Trophoblast cell (in vitro differentiated cells and primary cell): ENCODE measurements at regions not wholly inside any gene's neighbourhood (a gene's known extent, or its start where the extent isn't known, plus 50 kb on each side); places are given as distances from the start of the nearest gene placed in this dataset.

ENCODE experiments used
- DNase-seq, 2 donors: peaks; one replicate each; pipeline ENCODE4 v3.0.0-alpha.2; 2016
- H2AFZ ChIP-seq: 2 replicates; pipeline ENCODE4 v1.6.1; 2013; ENCODE audit warnings: low read length, moderate library complexity, mild to moderate bottlenecking; ENCODE audit not compliant: insufficient read depth, poor library complexity
- H2AK5ac ChIP-seq: 2 replicates; pipeline ENCODE4 v1.6.1; 2013; ENCODE audit warnings: mild to moderate bottlenecking, low read length
- H2BK120ac ChIP-seq: 2 replicates; pipeline ENCODE4 v1.6.1; 2013; ENCODE audit warnings: low read length, mild to moderate bottlenecking, moderate library complexity; ENCODE audit not compliant: insufficient read depth, poor library complexity
- H2BK12ac ChIP-seq: 2 replicates; pipeline ENCODE4 v1.6.1; 2013; ENCODE audit warnings: mild to moderate bottlenecking, low read length, moderate library complexity
- H2BK5ac ChIP-seq: 2 replicates; pipeline ENCODE4 v1.6.1; 2013; ENCODE audit warnings: low read length, low read depth, moderate library complexity, mild to moderate bottlenecking; ENCODE audit not compliant: poor library complexity
- H3K14ac ChIP-seq: 2 replicates; pipeline ENCODE4 v1.6.1; 2013; ENCODE audit warnings: mild to moderate bottlenecking, low read length
- H3K18ac ChIP-seq: 2 replicates; pipeline ENCODE4 v1.6.1; 2013; ENCODE audit warnings: mild to moderate bottlenecking, low read length
- H3K23ac ChIP-seq: 2 replicates; pipeline ENCODE4 v1.6.1; 2013; ENCODE audit warnings: low read length
- H3K27ac ChIP-seq: 2 replicates; pipeline ENCODE4 v1.5.1; 2013; ENCODE audit warnings: low read depth, mild to moderate bottlenecking, inconsistent platforms, low read length, moderate library complexity
- H3K27me3 ChIP-seq: 2 replicates; pipeline ENCODE4 v1.6.1; 2013; ENCODE audit warnings: inconsistent platforms, mild to moderate bottlenecking, low read length, moderate library complexity; ENCODE audit not compliant: insufficient read depth
- H3K36me3 ChIP-seq, 2 experiments: 1 replicate in 1 of 2; 2 replicates in 1 of 2; pipeline ENCODE4 v1.6.1; 2013; ENCODE audit warnings: low read length in 2 of 2, mild to moderate bottlenecking in 2 of 2, moderate library complexity in 1 of 2; ENCODE audit not compliant: insufficient read depth in 2 of 2, control insufficient read depth in 1 of 2
- H3K4ac ChIP-seq: 2 replicates; pipeline ENCODE4 v1.6.1; 2013; ENCODE audit warnings: low read depth, mild to moderate bottlenecking, low read length, moderate library complexity
- H3K4me1 ChIP-seq, 2 experiments: 1 replicate in 1 of 2; 2 replicates in 1 of 2; pipeline ENCODE4 v1.6.1; 2013; ENCODE audit warnings: low read length in 2 of 2, mild to moderate bottlenecking in 2 of 2, moderate library complexity in 1 of 2; ENCODE audit not compliant: insufficient read depth in 2 of 2, control insufficient read depth in 1 of 2
- H3K4me2 ChIP-seq: 2 replicates; pipeline ENCODE4 v1.6.1; 2013; ENCODE audit warnings: inconsistent platforms, mild to moderate bottlenecking, low read length, moderate library complexity
- H3K4me3 ChIP-seq: 2 replicates; pipeline ENCODE4 v1.5.1; 2013; ENCODE audit warnings: mild to moderate bottlenecking, low read depth, low read length, inconsistent platforms
- H3K79me1 ChIP-seq: one replicate; pipeline ENCODE4 v1.6.1; 2013; ENCODE audit warnings: low read length
- H3K79me2 ChIP-seq: 2 replicates; pipeline ENCODE4 v1.6.1; 2013; ENCODE audit warnings: low read length, mild to moderate bottlenecking; ENCODE audit not compliant: control insufficient read depth, insufficient read depth, poor library complexity
- H3K9ac ChIP-seq: 2 replicates; pipeline ENCODE4 v1.6.1; 2013; ENCODE audit warnings: mild to moderate bottlenecking, low read length
- H3K9me3 ChIP-seq: 2 replicates; pipeline ENCODE4 v1.6.1; 2013; ENCODE audit warnings: low read depth, mild to moderate bottlenecking, control low read depth, inconsistent platforms, low read length; ENCODE audit not compliant: insufficient read depth
- H4K12ac ChIP-seq: 2 replicates; pipeline ENCODE4 v1.6.1; 2013; ENCODE audit warnings: low read depth, mild to moderate bottlenecking, low read length, moderate library complexity
- H4K8ac ChIP-seq: 2 replicates; pipeline ENCODE4 v1.6.1; 2013; ENCODE audit warnings: low read depth, mild to moderate bottlenecking, low read length, moderate library complexity
- H4K91ac ChIP-seq: one replicate; pipeline ENCODE4 v1.6.1; 2013; ENCODE audit warnings: low read depth, mild to moderate bottlenecking, low read length, moderate library complexity
- WGBS: extraction: QIAGEN DNeasy Blood & Tissue Kit; methylation state at CpG from one replicate; pipeline ENCODE4 v1.1.7; 2013; ENCODE audit warnings: missing lambda C conversion rate; ENCODE audit not compliant: insufficient read length, insufficient coverage; ENCODE audit errors: extremely low coverage; 5-methylcytosine and 5-hydroxymethylcytosine counted together

- Histone ChIP-seq H3K79me1 (no peaks in the 10 kb centered on the region), H2BK12ac (no peak overlapping the region), H3K9me3 (peaks cover 4% of the 10 kb centered on the region), H3K23ac (no peak overlapping the region), H2BK5ac (no peak overlapping the region), H3K4ac (no peak overlapping the region), H3K18ac (no peak overlapping the region), H2AFZ (no peak overlapping the region), H3K9ac (no peak overlapping the region), H3K14ac (no peak overlapping the region), H2BK120ac (no peak overlapping the region), H3K36me3 (no peaks in the 10 kb centered on the region), H4K91ac (no peak overlapping the region), H2AK5ac (no peak overlapping the region), H3K27ac (no peak overlapping the region), H3K79me2 (no peaks in the 10 kb centered on the region), H4K12ac (no peak overlapping the region), H4K8ac (no peak overlapping the region), H3K4me3 (no peak overlapping the region), H3K27me3 (no peaks in the 10 kb centered on the region), H3K4me2 (no peak overlapping the region), H3K4me1 (peaks cover 0 to 2% of the 10 kb centered on the region in 2 experiments)
- DNase-seq: no peak
- no CpG with 5 or more reads among the region's 6 CpGs for WGBS
Observed at GRCh38 chr6:3538536-3538935, 81.7 kb upstream of the SLC22A23 start.

DNA sequence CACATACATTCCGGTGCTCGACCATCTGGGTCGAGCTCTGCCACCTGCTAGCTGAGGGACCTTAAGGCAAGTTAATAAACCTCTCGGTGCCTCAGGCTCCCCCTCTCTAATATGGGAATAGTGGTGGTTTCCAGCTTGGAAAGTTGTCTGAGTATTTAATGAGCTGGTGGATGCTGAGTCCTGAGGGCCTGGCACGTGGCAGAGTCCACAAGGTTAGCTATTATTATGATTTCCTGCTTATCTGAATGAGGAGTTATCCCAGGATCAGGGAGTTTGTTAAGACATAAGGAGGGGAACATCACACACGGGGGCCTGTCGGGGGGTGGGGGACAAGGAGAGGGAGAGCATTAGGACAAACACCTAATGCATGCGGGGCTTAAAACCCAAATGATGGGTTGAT lies 80.1 kb upstream of the SLC22A23 start:
- H3K23ac ChIP-seq: no peak overlapping the region
- DNase-seq: no peak
- H2BK120ac ChIP-seq: no peak overlapping the region
- no peaks in the 10 kb centered on the region for H3K79me1 ChIP-seq
- no peak overlapping the region for H2AK5ac ChIP-seq
- no peak overlapping the region for H2BK12ac ChIP-seq
- H3K79me2 ChIP-seq: no peaks in the 10 kb centered on the region
- H3K9me3 ChIP-seq: peaks cover 4% of the 10 kb centered on the region
- H3K4ac ChIP-seq: no peak overlapping the region
- H4K12ac ChIP-seq: no peak overlapping the region
- H2BK5ac ChIP-seq: no peak overlapping the region
- WGBS: no CpG with 5 or more reads among the region's 8 CpGs
- H3K36me3 ChIP-seq: no peaks in the 10 kb centered on the region
- no peak overlapping the region for H2AFZ ChIP-seq
- H3K14ac ChIP-seq: no peak overlapping the region
- H3K18ac ChIP-seq: no peak overlapping the region
- H3K4me2 ChIP-seq: no peak overlapping the region
- H3K4me1 ChIP-seq: peaks cover 0 to 2% of the 10 kb centered on the region in 2 experiments
- H3K9ac ChIP-seq: no peak overlapping the region
- no peak overlapping the region for H3K27ac ChIP-seq
- H3K27me3 ChIP-seq: no peaks in the 10 kb centered on the region
- no peak overlapping the region for H4K91ac ChIP-seq
- H3K4me3 ChIP-seq: no peak overlapping the region
- no peak overlapping the region for H4K8ac ChIP-seq

GRCh38 chr6:3535776-3536435 lies 79.1 kb upstream of the SLC22A23 start:
- Histone ChIP-seq H3K18ac (no peak overlapping the region), H3K14ac (no peak overlapping the region), H3K9me3 (peaks cover 4% of the 10 kb centered on the region), H2BK12ac (no peak overlapping the region), H3K9ac (no peak overlapping the region), H4K12ac (no peak overlapping the region), H3K23ac (no peak overlapping the region), H3K4ac (no peak overlapping the region), H3K27me3 (no peaks in the 10 kb centered on the region), H3K4me1 (peaks cover 0 to 2% of the 10 kb centered on the region in 2 experiments), H3K36me3 (no peaks in the 10 kb centered on the region), H2AK5ac (no peak overlapping the region), H3K79me1 (no peaks in the 10 kb centered on the region), H4K8ac (no peak overlapping the region), H2AFZ (no peak overlapping the region), H3K4me2 (no peak overlapping the region), H3K27ac (no peak overlapping the region), H3K79me2 (no peaks in the 10 kb centered on the region), H2BK5ac (no peak overlapping the region), H3K4me3 (no peak overlapping the region), H2BK120ac (no peak overlapping the region), H4K91ac (no peak overlapping the region)
- WGBS: no CpG with 5 or more reads among the region's 19 CpGs
- peak; percentile 58 to 81 for DNase-seq

- no peaks in the 10 kb centered on the region for H3K79me2 ChIP-seq
- no CpG with 5 or more reads among the region's 4 CpGs for WGBS
- no peak overlapping the region for H3K9ac ChIP-seq
- no peak overlapping the region for H4K8ac ChIP-seq
- no peak overlapping the region for H4K12ac ChIP-seq
- DNase-seq: peak; percentile 22 to 29
- H4K91ac ChIP-seq: no peak overlapping the region
- no peak overlapping the region for H3K14ac ChIP-seq
- H3K23ac ChIP-seq: no peak overlapping the region
- no peak overlapping the region for H2BK12ac ChIP-seq
- no peaks in the 10 kb centered on the region for H3K27me3 ChIP-seq
- no peak overlapping the region for H2BK5ac ChIP-seq
- no peak overlapping the region for H3K27ac ChIP-seq
- no peak overlapping the region for H2AK5ac ChIP-seq
- no peak overlapping the region for H3K18ac ChIP-seq
- H2AFZ ChIP-seq: no peak overlapping the region
- no peak overlapping the region for H2BK120ac ChIP-seq
- H3K4ac ChIP-seq: no peak overlapping the region
- no peaks in the 10 kb centered on the region for H3K36me3 ChIP-seq
- H3K9me3 ChIP-seq: peaks cover 4% of the 10 kb centered on the region
- H3K79me1 ChIP-seq: no peaks in the 10 kb centered on the region
- H3K4me3 ChIP-seq: no peak overlapping the region
- H3K4me1 ChIP-seq: no peaks in the 10 kb centered on the region
- no peak overlapping the region for H3K4me2 ChIP-seq
Observed at GRCh38 chr6:3535033-3535775, 78.4 kb upstream of the SLC22A23 start.
